GM23248 (cell line): ENCODE measurements at regions not wholly inside any gene's neighbourhood (a gene's known extent, or its start where the extent isn't known, plus 50 kb on each side); places are given as distances from the start of the nearest gene placed in this dataset.

Experiments
- DNase-seq: peaks from one replicate; pipeline ENCODE4 v3.0.0-alpha.2; 2015
- H2AFZ ChIP-seq: fragments of 200-600 bp; sonication (generic); 2 replicates; pipeline ENCODE4 v1.6.1; 2016; ENCODE audit warnings: antibody characterized with exemption
- H3F3A ChIP-seq: fragments of 200-600 bp; sonication (generic); 2 replicates; pipeline ENCODE4 v1.6.1; 2016; ENCODE audit warnings: mild to moderate bottlenecking, antibody characterized with exemption, mixed run types; ENCODE audit not compliant: insufficient read depth
- H3K27ac ChIP-seq: fragments of 200-600 bp; sonication (generic); 2 replicates; pipeline ENCODE4 v1.5.1; 2016; ENCODE audit warnings: mild to moderate bottlenecking
- H3K27me3 ChIP-seq: fragments of 200-600 bp; sonication (generic); replicated peaks from 2 replicates; pipeline ENCODE4 v1.6.1; 2016; ENCODE audit warnings: mild to moderate bottlenecking; ENCODE audit not compliant: insufficient read depth
- H3K36me3 ChIP-seq: fragments of 200-600 bp; sonication (generic); 2 replicates; pipeline ENCODE4 v1.6.1; 2016; ENCODE audit warnings: low read depth, mild to moderate bottlenecking
- H3K4me1 ChIP-seq: fragments of 200-600 bp; sonication (generic); 2 replicates; pipeline ENCODE4 v1.6.1; 2016; ENCODE audit warnings: mild to moderate bottlenecking; ENCODE audit not compliant: insufficient read depth
- H3K4me2 ChIP-seq: fragments of 200-600 bp; sonication (generic); one replicate; pipeline ENCODE4 v1.6.1; 2016; ENCODE audit warnings: mild to moderate bottlenecking; ENCODE audit not compliant: unreplicated experiment
- H3K4me3 ChIP-seq: fragments of 200-600 bp; sonication (generic); 2 replicates; pipeline ENCODE4 v1.5.1; 2016; ENCODE audit warnings: mild to moderate bottlenecking
- H3K79me2 ChIP-seq: fragments of 200-600 bp; sonication (generic); 2 replicates; pipeline ENCODE4 v1.6.1; 2016; ENCODE audit warnings: mild to moderate bottlenecking; ENCODE audit not compliant: insufficient read depth
- H3K9ac ChIP-seq: fragments of 200-600 bp; sonication (generic); 2 replicates; pipeline ENCODE4 v1.6.1; 2016; ENCODE audit warnings: mild to moderate bottlenecking
- H3K9me2 ChIP-seq: fragments of 200-600 bp; sonication (generic); 2 replicates; pipeline ENCODE4 v1.6.1; 2016; ENCODE audit warnings: mixed run types, mild to moderate bottlenecking, moderate library complexity; ENCODE audit not compliant: insufficient read depth
- H3K9me3 ChIP-seq: fragments of 200-600 bp; sonication (generic); one replicate; pipeline ENCODE4 v1.6.1; 2017; ENCODE audit warnings: low read depth
- H4K20me1 ChIP-seq: fragments of 200-600 bp; sonication (generic); 2 replicates; pipeline ENCODE4 v1.6.0; 2016; ENCODE audit not compliant: insufficient read depth
- EZH2 ChIP-seq: fragments of 200-600 bp; sonication (generic); IDR thresholded peaks from 2 replicates; pipeline ENCODE4 v1.6.1; 2018; ENCODE audit warnings: antibody characterized with exemption, mild to moderate bottlenecking; ENCODE audit not compliant: insufficient read depth, poor library complexity, severe bottlenecking
- EZH2phosphoT487 ChIP-seq: fragments of 200-600 bp; sonication (generic); IDR thresholded peaks from 2 replicates; pipeline ENCODE4 v1.6.1; 2018; ENCODE audit warnings: antibody characterized with exemption, moderate library complexity, mild to moderate bottlenecking, low read depth; ENCODE audit not compliant: insufficient read depth
- WGBS, 2 experiments: methylation state at CpG; one replicate each; pipeline ENCODE4 v1.1.6; 2015 to 2017; ENCODE audit warnings: low lambda C conversion rate in 2 of 2, low coverage in 1 of 2; ENCODE audit errors: missing lambda C conversion rate in 2 of 2; 5-methylcytosine and 5-hydroxymethylcytosine counted together
- in situ Hi-C: fragments of 300-500 bp; cut with MboI; formaldehyde crosslinking; loops from 2 replicates; pipeline ENCODE4 v1.15.0; 2020

DNA sequence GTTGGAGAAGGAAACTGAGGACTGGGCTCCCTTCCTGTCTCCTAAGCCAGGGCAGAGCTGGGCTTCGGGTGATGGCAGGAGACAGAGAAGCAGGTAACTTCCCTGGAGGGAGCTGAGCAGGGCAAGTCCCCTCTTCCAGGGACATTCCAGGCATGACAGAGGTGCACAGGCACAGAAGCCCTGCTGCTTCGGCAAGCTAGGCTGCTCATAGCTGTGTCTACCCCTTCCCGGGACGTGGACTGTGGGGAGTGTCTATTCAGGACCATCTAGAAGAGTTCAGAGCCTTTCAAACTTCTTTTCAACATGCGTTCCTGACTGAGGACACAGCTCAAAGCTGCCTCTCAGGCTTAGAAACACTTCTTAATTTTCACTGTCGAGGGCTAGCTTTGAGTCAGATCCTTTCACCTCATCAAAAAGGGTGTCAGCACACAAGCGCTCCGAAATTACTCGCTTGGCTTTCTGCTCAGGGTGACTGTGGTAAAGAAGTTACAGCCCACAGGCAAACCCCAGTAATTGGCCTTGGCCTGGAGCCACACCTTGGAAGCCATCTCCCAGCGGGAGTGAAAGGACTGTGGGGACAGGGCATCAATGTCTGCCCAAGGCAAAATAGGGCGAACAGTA is 63.7 kb upstream of the STEAP1B start:
- Histone ChIP-seq H3K4me1 (peaks cover 62% of the 10 kb centered on the region), H3K4me3 (no peak overlapping the region), H2AFZ (no peak overlapping the region), H3K9ac (peak overlapping the region; percentile 64), H3K36me3 (no peaks in the 10 kb centered on the region), H3F3A (peaks cover 58% of the 10 kb centered on the region), H3K27ac (peak overlapping the region; percentile 83), H3K27me3 (no peaks in the 10 kb centered on the region), H3K79me2 (no peaks in the 10 kb centered on the region), H3K9me3 (no peaks in the 10 kb centered on the region), H3K9me2 (no peaks in the 10 kb centered on the region), H3K4me2 (peak overlapping the region; percentile 66), H4K20me1 (no peaks in the 10 kb centered on the region)
- peak; percentile 51 for DNase-seq
- no peak for TF ChIP-seq EZH2phosphoT487
- no peak for TF ChIP-seq EZH2
- 47 to 56% methylated on average over 11 of the region's 11 CpGs for WGBS, 2 experiments
- in situ Hi-C loops = no loop called here

DNA sequence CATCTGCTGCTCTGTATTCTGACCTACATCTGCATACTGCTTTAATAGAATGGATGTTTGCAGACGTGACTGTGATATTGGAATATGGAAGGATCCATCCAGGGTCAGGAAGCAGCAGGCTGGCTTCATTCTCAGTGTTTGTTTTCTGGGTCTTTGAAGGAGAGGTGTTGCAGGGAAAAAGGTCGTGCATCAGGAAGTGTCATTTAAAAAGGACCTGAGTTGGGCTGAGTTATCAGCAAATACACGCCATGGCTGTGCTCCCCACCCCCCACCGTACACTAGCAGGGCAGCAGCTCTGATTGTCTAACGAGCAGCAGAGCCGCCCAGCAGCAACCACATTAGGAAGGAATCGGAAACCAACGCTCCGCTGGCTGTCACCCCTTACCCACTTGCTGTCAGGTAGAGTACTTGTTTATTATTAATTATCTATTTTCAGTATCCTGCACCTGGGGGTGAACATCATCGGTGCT is 63.1 kb upstream of the STEAP1B start:
- Histone ChIP-seq H3K4me3 (no peak overlapping the region), H3K9me2 (no peaks in the 10 kb centered on the region), H4K20me1 (no peaks in the 10 kb centered on the region), H3K27me3 (no peaks in the 10 kb centered on the region), H3K4me2 (no peak overlapping the region), H3K27ac (peak overlapping the region; percentile 83; the same call in 1 of the 2 replicates), H3K36me3 (no peaks in the 10 kb centered on the region), H3K4me1 (peaks cover 62% of the 10 kb centered on the region), H3K79me2 (no peaks in the 10 kb centered on the region), H2AFZ (no peak overlapping the region), H3F3A (peaks cover 58% of the 10 kb centered on the region), H3K9me3 (no peaks in the 10 kb centered on the region), H3K9ac (peak overlapping the region; percentile 64; the same call in 1 of the 2 replicates)
- TF ChIP-seq EZH2phosphoT487 (no peak), EZH2 (no peak)
- 67 to 68% methylated on average over 10 of the region's 10 CpGs for WGBS, 2 experiments
- no peak for DNase-seq
- in situ Hi-C loops = no loop called here

DNA sequence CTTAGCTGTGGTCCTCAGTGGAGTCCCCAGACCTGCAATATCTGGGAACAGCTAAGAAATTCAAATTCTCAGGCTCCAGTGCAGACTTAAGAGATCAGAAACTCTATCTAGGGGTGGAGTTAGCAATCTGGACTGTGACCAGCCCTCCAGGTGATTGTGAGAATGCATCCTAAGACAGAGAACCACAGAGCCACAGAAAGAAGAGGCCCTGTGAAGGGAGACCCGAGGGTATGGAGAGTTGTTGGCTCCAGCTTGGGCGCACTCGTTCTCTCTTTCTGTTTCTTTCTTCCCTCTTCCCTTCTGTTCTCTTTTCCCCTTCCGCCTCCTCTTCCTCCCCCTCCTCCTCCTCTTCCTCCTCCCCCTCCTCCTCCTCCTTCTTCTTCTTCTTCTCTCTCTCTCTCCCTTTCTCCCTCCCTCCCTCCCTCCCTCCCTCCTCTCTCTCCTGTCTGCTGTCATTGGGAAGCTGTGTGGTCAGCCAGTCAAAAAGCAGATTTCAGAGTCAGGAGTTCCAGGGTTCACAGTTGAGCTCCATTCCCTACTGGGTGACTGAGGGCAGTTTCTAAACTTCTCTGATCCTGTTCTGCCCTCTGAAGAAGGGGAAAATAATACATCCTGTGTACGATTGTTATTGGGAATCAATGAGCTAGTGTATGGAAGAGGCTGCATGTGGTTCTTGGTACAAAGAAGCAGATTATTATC is 62.1 kb upstream of the STEAP1B start:
- no peaks in the 10 kb centered on the region for H3K9me3 ChIP-seq
- peak; percentile 32 for DNase-seq
- peak overlapping the region; percentile 64 for H3K4me2 ChIP-seq
- H3K4me3 ChIP-seq = peak overlapping the region; percentile 45
- no peaks in the 10 kb centered on the region for H3K9me2 ChIP-seq
- peaks cover 52% of the 10 kb centered on the region for H3F3A ChIP-seq
- no peaks in the 10 kb centered on the region for H3K79me2 ChIP-seq
- TF ChIP-seq EZH2 (no peak), EZH2phosphoT487 (no peak)
- peak overlapping the region; percentile 65 for H3K9ac ChIP-seq
- H3K36me3 ChIP-seq = no peaks in the 10 kb centered on the region
- in situ Hi-C loops = no loop called here
- no peak overlapping the region for H2AFZ ChIP-seq
- H3K27me3 ChIP-seq = no peaks in the 10 kb centered on the region
- H3K4me1 ChIP-seq = peaks cover 62% of the 10 kb centered on the region
- H3K27ac ChIP-seq = peak overlapping the region; percentile 83
- WGBS, 2 experiments = 59 to 70% methylated on average over 5 of the region's 5 CpGs
- no peaks in the 10 kb centered on the region for H4K20me1 ChIP-seq

DNA sequence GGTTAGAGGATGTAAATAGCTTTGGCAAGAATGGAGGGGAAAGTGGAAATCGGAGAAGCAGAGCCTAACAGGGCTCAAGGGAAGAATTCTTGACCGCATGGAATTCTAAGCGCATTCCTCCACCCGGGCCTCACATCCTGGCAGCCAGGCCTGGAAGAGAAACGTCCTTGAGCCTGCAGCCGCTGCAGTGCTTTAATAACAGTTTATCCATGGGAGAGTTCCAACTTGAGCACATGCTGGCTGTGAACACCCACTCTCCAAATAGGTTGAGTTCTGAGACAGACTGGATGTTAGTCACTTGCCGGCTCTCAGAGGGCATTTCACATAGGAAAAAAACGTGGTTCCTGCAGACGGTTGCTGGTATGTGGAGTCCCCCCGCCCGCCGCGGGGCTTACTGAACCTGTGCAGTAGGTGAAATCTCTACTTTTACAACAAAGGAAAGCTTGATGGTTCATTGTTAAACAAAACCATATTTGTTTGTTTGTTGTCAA is 61.4 kb upstream of the STEAP1B start:
- peaks cover 59% of the 10 kb centered on the region for H3K4me1 ChIP-seq
- H2AFZ ChIP-seq = no peak overlapping the region
- peaks cover 45% of the 10 kb centered on the region for H3F3A ChIP-seq
- peak overlapping the region; percentile 64 for H3K4me2 ChIP-seq
- in situ Hi-C loops = no loop called here
- H3K36me3 ChIP-seq = no peaks in the 10 kb centered on the region
- no peaks in the 10 kb centered on the region for H3K9me3 ChIP-seq
- DNase-seq = peak; percentile 100
- no peaks in the 10 kb centered on the region for H3K9me2 ChIP-seq
- peak overlapping the region; percentile 45 for H3K4me3 ChIP-seq
- no peaks in the 10 kb centered on the region for H3K79me2 ChIP-seq
- H3K27ac ChIP-seq = peak overlapping the region; percentile 83
- peak overlapping the region; percentile 65 for H3K9ac ChIP-seq
- H3K27me3 ChIP-seq = no peaks in the 10 kb centered on the region
- no peak for TF ChIP-seq EZH2
- no peak for TF ChIP-seq EZH2phosphoT487
- WGBS, 2 experiments = 1 to 2% methylated on average over 13 of the region's 13 CpGs
- no peaks in the 10 kb centered on the region for H4K20me1 ChIP-seq
